ENCODE measurements at regions not wholly inside any gene's neighbourhood (a gene's known extent, or its start where the extent isn't known, plus 50 kb on each side); places are given as distances from the start of the nearest gene placed in this dataset.
A peak's percentile ranks its signal among the peaks of the same experiment; 100 is the strongest.

- no peak overlapping the region for H3K4me3 ChIP-seq (ENCODE audit: low read length)
- DNase-seq (ENCODE audit: low read depth): no peak
- TF ChIP-seq CTCF (IDR thresholded peaks at IDR 0.05; ENCODE audit: insufficient read depth, low read depth, low read length, missing control alignments): no peak
Observed at GRCh38 chr18:42163321-42163720, 208.3 kb downstream of the PIK3C3 start.

GRCh38 chr18:42164556-42164955, 209.5 kb downstream of the PIK3C3 start:
- TF ChIP-seq CTCF (IDR thresholded peaks at IDR 0.05; ENCODE audit: insufficient read depth, low read depth, low read length, missing control alignments): no peak
- no peak for DNase-seq (ENCODE audit: low read depth)
- H3K4me3 ChIP-seq (ENCODE audit: low read length): no peak overlapping the region

GRCh38 chr18:42165922-42166513, 211.0 kb downstream of the PIK3C3 start:
- DNase-seq (ENCODE audit: low read depth): no peak
- H3K4me3 ChIP-seq (ENCODE audit: low read length): no peak overlapping the region
- no peak for TF ChIP-seq CTCF (IDR thresholded peaks at IDR 0.05; ENCODE audit: insufficient read depth, low read depth, low read length, missing control alignments)

GRCh38 chr18:42168487-42168886, 213.5 kb downstream of the PIK3C3 start:
- H3K4me3 ChIP-seq (ENCODE audit: low read length): no peak overlapping the region
- no peak for DNase-seq (ENCODE audit: low read depth)
- TF ChIP-seq CTCF (IDR thresholded peaks at IDR 0.05; ENCODE audit: insufficient read depth, low read depth, low read length, missing control alignments): no peak

- TF ChIP-seq CTCF (IDR thresholded peaks at IDR 0.05; ENCODE audit: insufficient read depth, low read depth, low read length, missing control alignments): no peak
- H3K4me3 ChIP-seq (ENCODE audit: low read length): no peak overlapping the region
- DNase-seq (ENCODE audit: low read depth): no peak
Observed at GRCh38 chr18:42168907-42169306, 213.9 kb downstream of the PIK3C3 start.

- H3K4me3 ChIP-seq (ENCODE audit: low read length): no peak overlapping the region
- TF ChIP-seq CTCF (IDR thresholded peaks at IDR 0.05; ENCODE audit: insufficient read depth, low read depth, low read length, missing control alignments): no peak
- peak; percentile 66 for DNase-seq (ENCODE audit: low read depth)
Observed at GRCh38 chr18:42174909-42175308, 219.9 kb downstream of the PIK3C3 start.

- H3K4me3 ChIP-seq (ENCODE audit: low read length): no peak overlapping the region
- TF ChIP-seq CTCF (IDR thresholded peaks at IDR 0.05; ENCODE audit: insufficient read depth, low read depth, low read length, missing control alignments): no peak
- no peak for DNase-seq (ENCODE audit: low read depth)
Observed at GRCh38 chr18:42176599-42176998, 221.6 kb downstream of the PIK3C3 start.
